Tibial nerve (tissue), 4 donors: ENCODE measurements at regions not wholly inside any gene's neighbourhood (a gene's known extent, or its start where the extent isn't known, plus 50 kb on each side); places are given as distances from the start of the nearest gene placed in this dataset.

Experiments used
- EP300 ChIP-seq, 2 donors: sonication (generic); formaldehyde crosslinking; IDR thresholded peaks; one replicate each; pipeline ENCODE4 v1.6.1; 2017; ENCODE audit warnings: antibody characterized with exemption in 2 of 2, mild to moderate bottlenecking in 1 of 2
- POLR2A ChIP-seq, 2 donors: fragments of 450-650 bp; IDR thresholded peaks; one replicate each; pipeline ENCODE4 v1.6.1; 2017; ENCODE audit warnings: antibody characterized with exemption in 2 of 2, mild to moderate bottlenecking in 2 of 2, moderate library complexity in 2 of 2
- TF ChIP-seq, protein P1 (sequence below), 5 experiments: fragments of 200-600 bp in 3 of 5; fragments of 450-650 bp in 2 of 5; sonication (generic) in 3 of 5; IDR thresholded peaks; one replicate each; pipeline ENCODE4 v1.5.1; 2016 to 2019; ENCODE audit warnings: antibody characterized with exemption in 5 of 5, mild to moderate bottlenecking in 3 of 5, moderate library complexity in 2 of 5

DNA sequence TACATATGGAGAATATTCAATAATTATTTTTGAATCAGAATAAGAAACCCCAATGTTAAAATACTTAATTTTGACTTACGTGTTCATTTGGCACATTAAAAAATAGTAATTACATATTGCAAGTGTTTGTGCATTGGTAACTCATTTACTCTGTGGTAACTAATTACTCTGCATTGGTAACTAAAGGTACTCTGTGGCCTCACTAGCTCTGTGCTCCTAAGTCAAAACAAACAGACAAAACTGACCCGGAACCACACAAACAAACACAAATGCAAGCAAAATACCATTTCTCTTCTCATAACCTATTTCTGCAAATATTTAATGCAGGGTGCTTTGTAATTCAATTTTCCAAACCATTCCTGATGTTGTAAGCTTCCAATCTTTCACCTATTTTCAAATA is 1244.3 kb downstream of the REEP3 start:
- TF ChIP-seq EP300 (IDR thresholded peaks at IDR 0.05) (no peak), POLR2A (IDR thresholded peaks at IDR 0.05) (no peak)
- TF ChIP-seq, protein P1, sequence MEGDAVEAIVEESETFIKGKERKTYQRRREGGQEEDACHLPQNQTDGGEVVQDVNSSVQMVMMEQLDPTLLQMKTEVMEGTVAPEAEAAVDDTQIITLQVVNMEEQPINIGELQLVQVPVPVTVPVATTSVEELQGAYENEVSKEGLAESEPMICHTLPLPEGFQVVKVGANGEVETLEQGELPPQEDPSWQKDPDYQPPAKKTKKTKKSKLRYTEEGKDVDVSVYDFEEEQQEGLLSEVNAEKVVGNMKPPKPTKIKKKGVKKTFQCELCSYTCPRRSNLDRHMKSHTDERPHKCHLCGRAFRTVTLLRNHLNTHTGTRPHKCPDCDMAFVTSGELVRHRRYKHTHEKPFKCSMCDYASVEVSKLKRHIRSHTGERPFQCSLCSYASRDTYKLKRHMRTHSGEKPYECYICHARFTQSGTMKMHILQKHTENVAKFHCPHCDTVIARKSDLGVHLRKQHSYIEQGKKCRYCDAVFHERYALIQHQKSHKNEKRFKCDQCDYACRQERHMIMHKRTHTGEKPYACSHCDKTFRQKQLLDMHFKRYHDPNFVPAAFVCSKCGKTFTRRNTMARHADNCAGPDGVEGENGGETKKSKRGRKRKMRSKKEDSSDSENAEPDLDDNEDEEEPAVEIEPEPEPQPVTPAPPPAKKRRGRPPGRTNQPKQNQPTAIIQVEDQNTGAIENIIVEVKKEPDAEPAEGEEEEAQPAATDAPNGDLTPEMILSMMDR (IDR thresholded peaks at IDR 0.05), result no peak
